HG02571 (cell line): ENCODE measurements at regions not wholly inside any gene's neighbourhood (a gene's known extent, or its start where the extent isn't known, plus 50 kb on each side); places are given as distances from the start of the nearest gene placed in this dataset.
A peak's percentile ranks its signal among the peaks of the same experiment; 100 is the strongest.
"Not testable (repeated sequence)": the region's sequence is repeated elsewhere in the genome, so short reads cannot be mapped to it uniquely, and the experiment has no call there.

Source experiments
- ATAC-seq: cut with Tn5 transposase; IDR thresholded peaks from one replicate; pipeline ENCODE4 v1.9.1; 2021; ENCODE audit warnings: mild to moderate bottlenecking, moderate library complexity; ENCODE audit not compliant: unreplicated experiment

GRCh38 chr1:222470252-222470805, 77.6 kb downstream of the HHIPL2 start:
- not testable (repeated sequence) for ATAC-seq

- ATAC-seq, result no peak
These were observed 81.6 kb downstream of the HHIPL2 start for GRCh38 chr1:222466150-222466865.

- peak; percentile 90 for ATAC-seq
These were observed 82.5 kb downstream of the HHIPL2 start for GRCh38 chr1:222465211-222466041.

- peak; percentile 23 for ATAC-seq
These were observed 83.1 kb downstream of the HHIPL2 start for GRCh38 chr1:222464841-222465210.

- no peak for ATAC-seq
These were observed 84.7 kb downstream of the HHIPL2 start for GRCh38 chr1:222463059-222463730.

- no peak for ATAC-seq
These were observed 85.3 kb downstream of the HHIPL2 start for GRCh38 chr1:222462601-222463000.

GRCh38 chr1:222461941-222462340, 86.0 kb downstream of the HHIPL2 start:
- no peak for ATAC-seq

- no peak for ATAC-seq
These were observed 88.3 kb downstream of the HHIPL2 start for GRCh38 chr1:222459652-222460051.

- ATAC-seq, result no peak
These were observed 90.4 kb downstream of the HHIPL2 start for GRCh38 chr1:222457513-222457912.

- ATAC-seq, result no peak
These were observed 90.8 kb downstream of the HHIPL2 start for GRCh38 chr1:222457084-222457483.

- ATAC-seq, result peak; percentile 97
These were observed 92.6 kb downstream of the HHIPL2 start for GRCh38 chr1:222455188-222455879.

- ATAC-seq, result no peak
These were observed 93.1 kb downstream of the HHIPL2 start for GRCh38 chr1:222454782-222455181.

- no peak for ATAC-seq
These were observed 93.7 kb downstream of the HHIPL2 start for GRCh38 chr1:222454186-222454585.

- no peak for ATAC-seq
These were observed 95.9 kb downstream of the HHIPL2 start for GRCh38 chr1:222452031-222452430.

- no peak for ATAC-seq
These were observed 104.3 kb downstream of the HHIPL2 start for GRCh38 chr1:222443566-222443965.

GRCh38 chr1:222441066-222441465, 106.8 kb downstream of the HHIPL2 start:
- ATAC-seq, result no peak

GRCh38 chr1:222424826-222425225, 123.1 kb downstream of the HHIPL2 start:
- no peak for ATAC-seq

- no peak for ATAC-seq
These were observed 126.5 kb downstream of the HHIPL2 start for GRCh38 chr1:222421380-222421779.

GRCh38 chr1:222420633-222421032, 127.3 kb downstream of the HHIPL2 start:
- ATAC-seq, result no peak

GRCh38 chr1:222418654-222419053, 129.2 kb downstream of the HHIPL2 start:
- ATAC-seq, result no peak

GRCh38 chr1:222417264-222417663, 130.6 kb downstream of the HHIPL2 start:
- ATAC-seq, result no peak
